CD4-positive, alpha-beta T cell treated with Interferon gamma for 1 hour (primary cell): ENCODE measurements at regions not wholly inside any gene's neighbourhood (a gene's known extent, or its start where the extent isn't known, plus 50 kb on each side); places are given as distances from the start of the nearest gene placed in this dataset.
"Not testable (repeated sequence)": the region's sequence is repeated elsewhere in the genome, so short reads cannot be mapped to it uniquely, and the experiment has no call there.

Source experiments
- DNase-seq: peaks from one replicate; pipeline ENCODE4 v3.0.0-alpha.2; 2020

- no peak for DNase-seq
These were observed 431.0 kb upstream of the MEF2C start for GRCh38 chr5:89313804-89314588.

- DNase-seq = no peak
These were observed 430.1 kb upstream of the MEF2C start for GRCh38 chr5:89313044-89313443.

- DNase-seq = no peak
These were observed 426.3 kb upstream of the MEF2C start for GRCh38 chr5:89309268-89309667.

GRCh38 chr5:89308606-89309040 is 425.6 kb upstream of the MEF2C start:
- no peak for DNase-seq

- no peak for DNase-seq
These were observed 425.0 kb upstream of the MEF2C start for GRCh38 chr5:89307972-89308371.

GRCh38 chr5:89307141-89307540 is 424.2 kb upstream of the MEF2C start:
- DNase-seq = not testable (repeated sequence)

- peak; percentile 19 for DNase-seq
These were observed 420.1 kb upstream of the MEF2C start for GRCh38 chr5:89303033-89303480.

GRCh38 chr5:89302102-89302891 is 419.3 kb upstream of the MEF2C start:
- no peak for DNase-seq

- DNase-seq = no peak
These were observed 418.5 kb upstream of the MEF2C start for GRCh38 chr5:89301321-89302025.

GRCh38 chr5:89300426-89300970 is 417.5 kb upstream of the MEF2C start:
- no peak for DNase-seq

GRCh38 chr5:89299998-89300397 is 417.0 kb upstream of the MEF2C start:
- DNase-seq = no peak

- DNase-seq = no peak
These were observed 414.1 kb upstream of the MEF2C start for GRCh38 chr5:89297066-89297465.

- DNase-seq = no peak
These were observed 410.8 kb upstream of the MEF2C start for GRCh38 chr5:89293810-89294209.

- no peak for DNase-seq
These were observed 409.5 kb upstream of the MEF2C start for GRCh38 chr5:89292487-89292886.

- no peak for DNase-seq
These were observed 406.6 kb upstream of the MEF2C start for GRCh38 chr5:89289604-89290003.

- DNase-seq = no peak
These were observed 405.0 kb upstream of the MEF2C start for GRCh38 chr5:89287964-89288363.

GRCh38 chr5:89286320-89286719 is 403.3 kb upstream of the MEF2C start:
- DNase-seq = no peak

- DNase-seq = no peak
These were observed 400.9 kb upstream of the MEF2C start for GRCh38 chr5:89283728-89284493.

GRCh38 chr5:89282554-89283510 is 399.8 kb upstream of the MEF2C start:
- DNase-seq = no peak

GRCh38 chr5:89281766-89282553 is 399.0 kb upstream of the MEF2C start:
- no peak for DNase-seq
